Activated naive CD4-positive, alpha-beta T cell treated with anti-CD3 and anti-CD28 coated beads, Interleukin-2, amount 50 U/mL, for 72 hours (primary cell): ENCODE measurements at regions not wholly inside any gene's neighbourhood (a gene's known extent, or its start where the extent isn't known, plus 50 kb on each side); places are given as distances from the start of the nearest gene placed in this dataset.
"Not testable (repeated sequence)": the region's sequence is repeated elsewhere in the genome, so short reads cannot be mapped to it uniquely, and the experiment has no call there.

ENCODE experiments used
- ATAC-seq, 2 donors: fragments of 150-1000 bp; cut with Tn5 transposase; 2 replicates each; pipeline ENCODE4 v1.10.0; 2021; ENCODE audit warnings: mild to moderate bottlenecking in 2 of 2, moderate library complexity in 2 of 2
- DNase-seq, 2 donors: peaks; one replicate each; pipeline ENCODE4 v3.0.0; 2021 to 2022; ENCODE audit warnings: low spot score in 2 of 2
- H3K27ac Mint-ChIP-seq, 2 donors: one replicate each; pipeline ENCODE4 v1.8.0; 2022; ENCODE audit warnings: mild to moderate bottlenecking in 2 of 2, mixed read lengths in 2 of 2
- H3K36me3 Mint-ChIP-seq, 2 donors: one replicate each; pipeline ENCODE4 v1.8.0; 2022; ENCODE audit warnings: mixed read lengths in 2 of 2
- H3K9me3 Mint-ChIP-seq, 2 donors: one replicate each; pipeline ENCODE4 v1.8.0; 2022; ENCODE audit warnings: mixed read lengths in 2 of 2

GRCh38 chr11:41660585-41660984 lies 201.1 kb upstream of the LRRC4C start:
- H3K9me3 Mint-ChIP-seq: peaks cover 13 to 21% of the 10 kb centered on the region in 2 donors

GRCh38 chr11:41665441-41666360 lies 206.2 kb upstream of the LRRC4C start:
- peaks cover 4 to 13% of the 10 kb centered on the region in 2 donors for H3K9me3 Mint-ChIP-seq
- H3K27ac Mint-ChIP-seq: no peak overlapping the region
- DNase-seq (no peak), ATAC-seq (no peak)
- H3K36me3 Mint-ChIP-seq: peaks cover 0 to 6% of the 10 kb centered on the region in 2 donors

More at GRCh38 chr11:41660585-41660984, 201.1 kb upstream of the LRRC4C start:
- Mint-ChIP-seq H3K27ac (no peak overlapping the region), H3K36me3 (peaks cover 0 to 11% of the 10 kb centered on the region in 2 donors)
- no peak for DNase-seq
- ATAC-seq: no peak

- no peak overlapping the region for H3K27ac Mint-ChIP-seq
- H3K9me3 Mint-ChIP-seq: peaks cover 8 to 16% of the 10 kb centered on the region in 2 donors
- ATAC-seq (no peak), DNase-seq (no peak)
- H3K36me3 Mint-ChIP-seq: peaks cover 0 to 6% of the 10 kb centered on the region in 2 donors
Observed at GRCh38 chr11:41666951-41667653, 207.7 kb upstream of the LRRC4C start.

- Mint-ChIP-seq H3K9me3 (peaks cover 12 to 16% of the 10 kb centered on the region in 2 donors), H3K36me3 (no peaks in the 10 kb centered on the region), H3K27ac (no peak overlapping the region)
- ATAC-seq (no peak), DNase-seq (no peak)
Observed at GRCh38 chr11:41675205-41675604, 215.8 kb upstream of the LRRC4C start.

GRCh38 chr11:41713030-41713429 lies 253.6 kb upstream of the LRRC4C start:
- H3K36me3 Mint-ChIP-seq: peaks cover 0 to 4% of the 10 kb centered on the region in 2 donors
- no peak overlapping the region for H3K27ac Mint-ChIP-seq
- ATAC-seq (no peak), DNase-seq (no peak)
- H3K9me3 Mint-ChIP-seq: peaks cover 23 to 26% of the 10 kb centered on the region in 2 donors

GRCh38 chr11:41714101-41714500 lies 254.6 kb upstream of the LRRC4C start:
- Mint-ChIP-seq H3K27ac (no peak overlapping the region), H3K36me3 (peaks cover 0 to 4% of the 10 kb centered on the region in 2 donors), H3K9me3 (peaks cover 23 to 29% of the 10 kb centered on the region in 2 donors)
- DNase-seq: no peak
- ATAC-seq: no peak

- H3K27ac Mint-ChIP-seq: no peak overlapping the region
- H3K9me3 Mint-ChIP-seq: peaks cover 23 to 30% of the 10 kb centered on the region in 2 donors
- DNase-seq (no peak), ATAC-seq (no peak)
- peaks cover 0 to 4% of the 10 kb centered on the region in 2 donors for H3K36me3 Mint-ChIP-seq
Observed at GRCh38 chr11:41716862-41717261, 257.4 kb upstream of the LRRC4C start.

- peaks cover 0 to 15% of the 10 kb centered on the region in 2 donors for H3K36me3 Mint-ChIP-seq
- no peak overlapping the region for H3K27ac Mint-ChIP-seq
- no peak for DNase-seq
- H3K9me3 Mint-ChIP-seq: peaks cover 18 to 26% of the 10 kb centered on the region in 2 donors
- ATAC-seq: no peak
Observed at GRCh38 chr11:41720761-41721160, 261.3 kb upstream of the LRRC4C start.

- Mint-ChIP-seq H3K9me3 (peaks cover 33 to 39% of the 10 kb centered on the region in 2 donors), H3K36me3 (peaks cover 0 to 30% of the 10 kb centered on the region in 2 donors)
- H3K27ac Mint-ChIP-seq, DNase-seq, ATAC-seq: not testable (repeated sequence)
Observed at GRCh38 chr11:41728161-41728560, 268.7 kb upstream of the LRRC4C start.

GRCh38 chr11:41775296-41775695 lies 315.8 kb upstream of the LRRC4C start:
- DNase-seq: no peak
- Mint-ChIP-seq H3K9me3 (peaks cover 18 to 27% of the 10 kb centered on the region in 2 donors), H3K36me3 (no peaks in the 10 kb centered on the region), H3K27ac (no peak overlapping the region)
- no peak for ATAC-seq

GRCh38 chr11:41779401-41779960 lies 320.0 kb upstream of the LRRC4C start:
- H3K36me3 Mint-ChIP-seq: no peaks in the 10 kb centered on the region
- H3K9me3 Mint-ChIP-seq: peaks cover 19 to 24% of the 10 kb centered on the region in 2 donors
- DNase-seq: no peak
- no peak overlapping the region for H3K27ac Mint-ChIP-seq
- no peak for ATAC-seq

GRCh38 chr11:41781441-41781840 lies 322.0 kb upstream of the LRRC4C start:
- Mint-ChIP-seq H3K9me3 (peaks cover 19 to 27% of the 10 kb centered on the region in 2 donors), H3K36me3 (no peaks in the 10 kb centered on the region), H3K27ac (no peak overlapping the region)
- ATAC-seq: no peak
- no peak for DNase-seq

GRCh38 chr11:41784513-41785335 lies 325.3 kb upstream of the LRRC4C start:
- DNase-seq (no peak), ATAC-seq (no peak)
- peaks cover 14 to 28% of the 10 kb centered on the region in 2 donors for H3K9me3 Mint-ChIP-seq
- peaks cover 0 to 5% of the 10 kb centered on the region in 2 donors for H3K36me3 Mint-ChIP-seq
- no peak overlapping the region for H3K27ac Mint-ChIP-seq

GRCh38 chr11:41786087-41786486 lies 326.6 kb upstream of the LRRC4C start:
- Mint-ChIP-seq H3K9me3 (peaks cover 14 to 29% of the 10 kb centered on the region in 2 donors), H3K36me3 (peaks cover 0 to 5% of the 10 kb centered on the region in 2 donors), H3K27ac (no peak overlapping the region)
- DNase-seq (no peak), ATAC-seq (no peak)

GRCh38 chr11:41788177-41788576 lies 328.7 kb upstream of the LRRC4C start:
- ATAC-seq: no peak
- Mint-ChIP-seq H3K36me3 (peaks cover 0 to 10% of the 10 kb centered on the region in 2 donors), H3K27ac (no peak overlapping the region), H3K9me3 (peaks cover 21 to 26% of the 10 kb centered on the region in 2 donors)
- no peak for DNase-seq

- peaks cover 0 to 10% of the 10 kb centered on the region in 2 donors for H3K36me3 Mint-ChIP-seq
- DNase-seq: no peak
- peaks cover 17 to 21% of the 10 kb centered on the region in 2 donors for H3K9me3 Mint-ChIP-seq
- H3K27ac Mint-ChIP-seq: no peak overlapping the region
- no peak for ATAC-seq
Observed at GRCh38 chr11:41789376-41789775, 329.9 kb upstream of the LRRC4C start.
